IPS-18a (cell line): ENCODE measurements at regions not wholly inside any gene's neighbourhood (a gene's known extent, or its start where the extent isn't known, plus 50 kb on each side); places are given as distances from the start of the nearest gene placed in this dataset.
"Not testable (repeated sequence)": the region's sequence is repeated elsewhere in the genome, so short reads cannot be mapped to it uniquely, and the experiment has no call there.

ENCODE experiments used
- H3K27ac ChIP-seq: one replicate; pipeline ENCODE4 v1.5.1; 2013; ENCODE audit warnings: low read length
- H3K27me3 ChIP-seq: one replicate; pipeline ENCODE4 v1.6.1; 2013; ENCODE audit warnings: mild to moderate bottlenecking, low read length; ENCODE audit not compliant: control insufficient read depth, insufficient read depth
- H3K36me3 ChIP-seq: one replicate; pipeline ENCODE4 v1.6.1; 2013; ENCODE audit warnings: low read depth, low read length; ENCODE audit not compliant: control insufficient read depth
- H3K4me1 ChIP-seq: one replicate; pipeline ENCODE4 v1.6.1; 2013; ENCODE audit warnings: low read depth, low read length; ENCODE audit not compliant: control insufficient read depth
- H3K4me3 ChIP-seq: one replicate; pipeline ENCODE4 v1.5.1; 2013; ENCODE audit warnings: low read length
- H3K9ac ChIP-seq: one replicate; pipeline ENCODE4 v1.6.1; 2013; ENCODE audit warnings: mild to moderate bottlenecking, low read length, moderate library complexity
- H3K9me3 ChIP-seq: one replicate; pipeline ENCODE4 v1.6.1; 2013; ENCODE audit warnings: low read depth, low read length; ENCODE audit not compliant: control insufficient read depth

DNA sequence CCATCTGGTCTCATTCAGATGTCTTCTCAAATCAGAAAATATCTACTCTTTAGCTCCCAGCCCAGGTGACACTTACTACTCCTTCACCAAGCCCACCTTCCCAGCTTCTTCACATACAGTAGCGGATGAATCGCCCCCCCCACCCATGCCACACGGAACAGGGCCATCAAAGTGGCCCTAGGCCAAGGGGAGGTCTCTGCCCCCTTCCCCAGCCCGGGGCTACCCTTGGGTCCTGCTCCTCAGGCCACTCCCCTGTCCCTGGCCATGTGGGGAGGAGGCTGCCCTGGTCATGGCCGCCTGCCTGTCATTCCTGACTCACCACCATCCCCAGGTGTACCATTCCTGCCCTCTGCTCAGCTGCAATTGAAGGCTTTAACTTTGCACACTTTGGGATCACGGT is 142.8 kb downstream of the NECTIN1 start:
- Histone ChIP-seq H3K4me1 (peaks cover 27% of the 10 kb centered on the region), H3K9me3 (peaks cover 5% of the 10 kb centered on the region), H3K27me3 (peaks cover 23% of the 10 kb centered on the region), H3K36me3 (no peaks in the 10 kb centered on the region), H3K9ac (no peak overlapping the region), H3K27ac (no peak overlapping the region), H3K4me3 (no peak overlapping the region)

DNA sequence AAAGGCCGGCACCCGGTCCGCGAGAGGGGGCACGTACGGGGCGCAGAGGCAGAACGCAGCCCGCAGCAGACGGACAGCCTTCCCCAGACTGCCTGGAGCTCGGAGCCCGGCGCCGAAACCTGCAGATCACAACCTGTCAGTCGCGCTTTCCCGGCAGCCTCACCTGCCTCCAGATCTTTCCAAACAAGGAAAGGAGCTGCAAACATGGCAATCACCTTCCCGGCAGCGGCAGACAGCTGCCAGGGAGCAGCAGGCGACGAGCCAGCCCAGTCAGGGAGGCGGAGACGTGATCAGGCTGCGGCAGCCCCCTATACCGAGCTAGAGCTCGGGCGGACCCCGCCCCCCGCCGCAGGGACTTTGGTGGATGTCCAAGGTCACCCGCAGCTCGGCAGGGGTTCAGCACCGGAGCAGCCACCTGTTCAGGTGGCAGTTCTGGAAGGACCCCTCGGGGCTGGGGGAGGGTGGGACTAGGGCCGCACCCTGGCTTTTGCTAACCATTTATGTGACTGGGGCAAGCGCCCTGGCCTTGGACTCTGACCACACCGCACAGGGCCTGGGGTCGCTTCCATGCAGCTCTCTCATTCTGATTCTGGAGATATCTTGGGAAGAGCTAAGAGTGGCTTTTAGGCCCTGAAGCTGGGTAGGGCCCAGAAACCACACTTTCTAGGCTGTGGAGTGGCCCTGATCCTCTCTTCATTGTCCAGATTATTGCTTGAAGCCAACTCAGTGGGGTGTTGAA is 143.8 kb downstream of the NECTIN1 start:
- H3K27ac ChIP-seq, result no peak overlapping the region
- peak overlapping the region; percentile 81 for H3K9ac ChIP-seq
- peak overlapping the region; percentile 72 for H3K4me3 ChIP-seq
- no peaks in the 10 kb centered on the region for H3K36me3 ChIP-seq
- peaks cover 17% of the 10 kb centered on the region for H3K4me1 ChIP-seq
- H3K9me3 ChIP-seq, result peaks cover 5% of the 10 kb centered on the region
- H3K27me3 ChIP-seq, result peaks cover 23% of the 10 kb centered on the region

DNA sequence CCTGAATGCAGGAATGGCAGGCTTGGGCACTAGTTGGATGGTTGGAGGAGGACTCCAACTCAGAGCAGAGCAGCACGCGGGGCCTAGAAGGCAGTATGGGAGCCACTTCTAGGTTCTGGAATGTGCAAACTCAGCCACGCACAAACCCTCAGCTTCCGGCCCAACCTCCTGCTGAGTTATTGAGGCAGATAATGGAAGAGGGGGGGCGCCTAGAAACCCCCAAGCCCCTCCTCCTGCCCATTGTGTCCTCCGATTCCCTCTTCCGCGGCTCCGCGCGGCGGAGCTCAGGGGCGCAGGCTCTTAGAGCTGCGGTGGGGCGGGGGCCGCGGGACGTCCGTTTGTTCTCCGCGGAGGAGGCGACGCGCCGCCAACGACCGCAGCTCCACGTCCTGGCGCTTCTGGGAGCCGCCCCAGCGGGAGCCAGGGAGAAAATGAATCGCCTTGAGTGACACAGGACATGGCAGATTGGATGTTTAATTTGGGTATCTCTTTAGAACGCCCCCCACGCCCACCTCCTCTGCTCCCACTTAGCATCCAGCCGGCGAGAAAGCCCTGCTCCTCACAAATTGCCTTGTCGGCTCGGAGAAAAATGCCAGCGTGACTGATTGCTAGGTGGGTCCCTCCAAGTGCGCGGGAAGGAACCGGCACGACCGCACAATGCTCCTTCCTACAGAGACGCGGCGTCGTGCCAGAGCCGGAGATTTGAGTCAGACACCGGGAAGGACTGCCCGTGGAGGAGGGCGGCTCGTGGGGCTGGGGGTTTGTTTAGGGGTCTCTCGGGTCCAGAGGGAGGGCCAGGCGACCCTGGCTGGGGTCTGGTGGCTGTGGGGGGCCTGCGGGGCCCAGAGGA is 144.6 kb downstream of the NECTIN1 start:
- peaks cover 11% of the 10 kb centered on the region for H3K4me1 ChIP-seq
- peak overlapping the region; percentile 81 for H3K9ac ChIP-seq
- peak overlapping the region; percentile 72 for H3K4me3 ChIP-seq
- no peaks in the 10 kb centered on the region for H3K36me3 ChIP-seq
- H3K9me3 ChIP-seq, result peaks cover 5% of the 10 kb centered on the region
- H3K27me3 ChIP-seq, result peaks cover 23% of the 10 kb centered on the region
- H3K27ac ChIP-seq, result no peak overlapping the region

DNA sequence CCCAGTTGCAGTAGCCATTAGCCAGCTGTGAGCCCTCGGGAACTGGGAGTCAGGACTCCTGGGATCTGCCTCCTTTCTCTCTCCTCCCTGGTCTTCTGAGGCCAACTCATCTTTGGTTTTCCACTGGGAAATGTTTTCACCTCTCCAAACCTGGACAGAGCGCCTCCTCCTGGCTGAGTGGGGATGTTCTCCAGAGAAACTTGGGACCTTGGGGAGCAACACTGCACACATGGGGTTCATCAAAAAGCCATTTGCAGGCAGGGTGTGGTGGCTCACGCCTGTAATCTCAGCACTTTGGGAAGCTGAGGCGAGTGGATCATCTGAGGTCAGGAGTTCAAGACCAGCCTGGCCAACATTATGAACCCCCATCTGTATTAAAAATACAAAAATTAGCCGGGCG is 145.4 kb downstream of the NECTIN1 start:
- Histone ChIP-seq H3K27ac (no peak overlapping the region), H3K4me1 (peaks cover 11% of the 10 kb centered on the region), H3K9me3 (peaks cover 5% of the 10 kb centered on the region), H3K9ac (no peak overlapping the region), H3K36me3 (no peaks in the 10 kb centered on the region), H3K27me3 (peaks cover 23% of the 10 kb centered on the region), H3K4me3 (peak overlapping the region; percentile 72)

DNA sequence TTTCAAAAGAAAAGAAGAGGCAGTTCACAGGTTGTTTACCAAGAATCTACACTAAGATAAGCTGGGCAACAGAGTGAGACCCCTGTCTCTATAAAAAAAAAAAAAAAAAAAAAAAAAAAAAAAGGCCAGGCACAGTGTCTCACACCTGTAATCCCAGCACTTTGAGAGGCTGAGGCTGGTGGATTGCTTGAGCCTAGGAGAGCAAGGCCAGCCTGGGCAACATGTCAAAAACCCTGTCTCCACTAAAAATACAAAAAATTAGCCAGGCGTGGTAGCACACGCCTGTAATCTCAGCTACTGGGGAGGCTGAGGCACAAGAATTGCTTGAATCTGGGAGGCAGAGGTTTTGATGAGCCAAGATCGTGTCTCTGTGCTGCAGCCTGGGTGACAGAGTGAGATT is 147.6 kb downstream of the NECTIN1 start:
- H3K9ac ChIP-seq, H3K27ac ChIP-seq, H3K36me3 ChIP-seq, H3K9me3 ChIP-seq, H3K4me3 ChIP-seq: not testable (repeated sequence)
- peaks cover 11% of the 10 kb centered on the region for H3K4me1 ChIP-seq
- H3K27me3 ChIP-seq, result peaks cover 17% of the 10 kb centered on the region

DNA sequence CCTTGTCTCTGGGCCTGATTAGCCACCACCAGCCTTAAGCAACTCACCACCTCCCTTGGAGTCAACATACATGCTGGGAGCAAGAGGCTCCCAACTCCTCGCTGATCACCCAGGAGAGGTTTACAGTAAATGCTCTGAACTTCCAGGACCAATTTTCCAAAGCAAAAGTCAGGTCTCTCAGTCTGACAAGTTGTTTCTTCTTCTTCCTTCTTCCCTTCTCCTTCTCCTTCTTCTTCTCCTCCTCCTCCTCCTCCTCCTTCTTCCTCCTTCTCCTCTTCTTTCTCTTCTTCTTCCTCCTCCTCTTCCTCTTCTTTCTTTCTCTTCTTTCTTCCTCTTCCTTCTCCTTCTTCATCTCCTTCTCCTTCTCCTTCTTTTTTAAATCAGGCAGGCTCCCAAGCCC is 148.2 kb downstream of the NECTIN1 start:
- Histone ChIP-seq H3K4me3 (no peak overlapping the region), H3K4me1 (peaks cover 11% of the 10 kb centered on the region), H3K27ac (no peak overlapping the region), H3K36me3 (no peaks in the 10 kb centered on the region), H3K9ac (no peak overlapping the region), H3K27me3 (peaks cover 12% of the 10 kb centered on the region), H3K9me3 (peaks cover 5% of the 10 kb centered on the region)

DNA sequence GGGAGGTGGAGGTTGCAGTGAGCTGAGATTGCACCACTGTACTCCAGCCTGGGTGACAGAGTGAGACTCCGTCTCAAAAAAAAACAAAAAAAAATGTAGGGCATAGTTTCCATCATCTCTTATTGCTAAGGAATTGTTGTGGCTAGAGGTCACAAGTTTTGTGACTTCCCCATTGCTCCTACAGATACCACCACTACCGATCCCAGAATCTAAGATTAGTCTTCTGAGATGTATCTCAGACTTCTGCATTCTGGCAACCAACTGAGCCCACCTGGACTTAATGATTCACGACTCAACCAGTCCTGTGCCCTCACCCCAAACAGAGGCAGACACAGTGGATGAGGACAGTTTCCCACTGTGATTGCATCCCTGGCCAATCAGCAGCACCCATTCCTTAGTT is 148.9 kb downstream of the NECTIN1 start:
- H3K9me3 ChIP-seq, result peaks cover 5% of the 10 kb centered on the region
- H3K4me3 ChIP-seq, result no peak overlapping the region
- H3K36me3 ChIP-seq, result no peaks in the 10 kb centered on the region
- H3K4me1 ChIP-seq, result peaks cover 4% of the 10 kb centered on the region
- H3K27me3 ChIP-seq, result peaks cover 5% of the 10 kb centered on the region
- H3K9ac ChIP-seq, result no peak overlapping the region
- no peak overlapping the region for H3K27ac ChIP-seq

DNA sequence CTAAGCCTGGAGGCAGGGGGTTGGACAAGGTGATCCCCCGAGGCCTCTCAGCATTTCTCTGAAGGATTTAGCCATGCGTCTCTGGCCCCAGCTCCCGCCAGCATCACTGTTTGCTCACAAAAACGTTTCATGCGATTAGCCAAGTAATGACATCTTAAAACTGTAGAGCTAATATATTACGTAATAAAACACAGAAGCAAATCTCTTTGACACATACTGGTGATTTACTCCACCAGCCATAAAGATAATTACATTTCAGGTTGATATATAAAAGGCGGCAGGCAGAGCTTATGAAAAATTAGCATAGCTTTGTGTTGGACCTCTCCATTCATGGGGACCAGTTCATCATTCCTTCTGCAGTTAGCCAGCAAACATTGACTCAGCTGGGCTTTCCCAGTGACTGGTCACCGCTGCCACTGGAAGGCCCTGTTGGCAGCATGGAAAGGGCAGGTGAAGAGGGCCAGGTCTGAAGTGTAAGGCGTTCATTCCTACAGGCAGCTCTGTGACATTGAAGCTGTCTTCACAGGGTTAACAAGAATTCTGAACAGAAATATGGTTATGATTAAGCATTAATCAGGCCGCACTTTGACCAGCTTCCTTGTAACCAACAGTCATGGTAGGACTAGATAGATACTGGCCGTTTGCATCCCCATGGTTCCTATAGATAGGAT is 150.3 kb downstream of the NECTIN1 start:
- H3K36me3 ChIP-seq, result no peaks in the 10 kb centered on the region
- no peak overlapping the region for H3K27ac ChIP-seq
- no peak overlapping the region for H3K4me3 ChIP-seq
- no peaks in the 10 kb centered on the region for H3K4me1 ChIP-seq
- no peak overlapping the region for H3K9ac ChIP-seq
- no peaks in the 10 kb centered on the region for H3K27me3 ChIP-seq
- peaks cover 5% of the 10 kb centered on the region for H3K9me3 ChIP-seq

DNA sequence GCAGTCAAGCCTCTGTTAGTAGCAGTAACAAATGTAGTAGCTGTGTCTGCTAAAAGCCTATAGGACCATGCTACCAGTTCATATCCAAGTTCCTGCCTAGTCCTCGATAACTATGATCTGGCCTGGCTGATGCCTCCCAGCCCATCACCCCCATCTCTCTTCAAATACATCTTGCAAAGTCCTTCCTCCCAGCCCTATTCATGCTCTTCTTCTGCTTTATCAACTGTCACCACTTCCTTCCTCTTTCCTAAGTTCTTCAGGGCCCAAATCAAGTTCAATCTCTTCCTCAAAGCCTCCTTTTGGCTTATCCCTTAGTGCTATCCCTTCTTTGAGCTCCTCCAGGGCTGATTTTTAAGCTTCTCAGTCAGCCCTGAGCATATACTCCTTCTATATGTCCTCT is 150.9 kb upstream of the THY1 start:
- no peaks in the 10 kb centered on the region for H3K4me1 ChIP-seq
- H3K27ac ChIP-seq, result no peak overlapping the region
- H3K9me3 ChIP-seq, result no peaks in the 10 kb centered on the region
- H3K4me3 ChIP-seq, result no peak overlapping the region
- no peaks in the 10 kb centered on the region for H3K36me3 ChIP-seq
- no peaks in the 10 kb centered on the region for H3K27me3 ChIP-seq
- no peak overlapping the region for H3K9ac ChIP-seq

DNA sequence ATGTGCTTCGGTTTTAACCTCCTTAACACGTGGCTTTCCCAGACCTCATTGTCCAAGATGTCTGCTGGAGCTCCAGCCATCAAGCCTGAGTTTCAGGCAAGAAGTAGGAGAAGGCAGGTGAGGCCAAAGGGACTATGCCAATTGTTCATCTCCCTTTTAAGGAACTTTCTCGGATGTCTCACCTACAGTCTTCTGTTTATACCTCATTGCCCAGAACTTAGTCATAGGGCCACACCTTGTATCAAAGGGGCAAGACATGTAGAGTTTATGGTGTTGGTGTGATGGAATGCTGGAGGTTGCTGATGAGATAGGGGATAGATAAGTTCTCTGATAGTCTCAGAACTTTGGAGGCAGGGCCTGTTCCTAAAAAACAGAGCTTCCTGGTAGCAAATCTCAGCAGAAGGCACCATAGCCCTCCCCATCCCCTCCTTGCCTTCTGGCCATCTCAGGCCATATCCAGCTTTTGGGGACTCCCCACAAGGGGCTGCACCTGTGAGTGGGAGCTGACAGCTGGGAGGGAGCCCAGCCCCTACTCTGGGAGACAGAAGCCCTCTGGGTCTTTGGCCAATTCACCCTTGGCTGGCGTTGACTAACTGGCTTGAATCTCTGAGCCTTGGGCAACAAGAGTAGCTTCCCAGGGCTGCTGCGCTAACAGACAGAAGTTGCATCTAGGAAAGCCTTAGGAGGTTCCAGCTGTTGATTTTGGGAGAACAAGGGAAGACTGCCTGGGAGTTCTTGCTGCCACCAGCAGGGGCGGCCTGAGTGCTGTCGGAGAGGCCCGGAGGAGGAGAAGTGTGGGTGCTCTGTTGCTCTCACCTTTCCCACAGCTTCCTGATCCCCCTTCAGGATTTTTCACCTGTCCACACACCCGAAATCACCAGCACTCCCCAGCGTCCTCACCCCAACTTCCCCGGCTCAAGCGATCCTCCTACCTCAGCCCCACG is 149.8 kb upstream of the THY1 start:
- Histone ChIP-seq H3K9me3 (no peaks in the 10 kb centered on the region), H3K4me1 (peaks cover 10% of the 10 kb centered on the region), H3K9ac (no peak overlapping the region), H3K36me3 (no peaks in the 10 kb centered on the region), H3K27me3 (no peaks in the 10 kb centered on the region), H3K4me3 (no peak overlapping the region), H3K27ac (no peak overlapping the region)

DNA sequence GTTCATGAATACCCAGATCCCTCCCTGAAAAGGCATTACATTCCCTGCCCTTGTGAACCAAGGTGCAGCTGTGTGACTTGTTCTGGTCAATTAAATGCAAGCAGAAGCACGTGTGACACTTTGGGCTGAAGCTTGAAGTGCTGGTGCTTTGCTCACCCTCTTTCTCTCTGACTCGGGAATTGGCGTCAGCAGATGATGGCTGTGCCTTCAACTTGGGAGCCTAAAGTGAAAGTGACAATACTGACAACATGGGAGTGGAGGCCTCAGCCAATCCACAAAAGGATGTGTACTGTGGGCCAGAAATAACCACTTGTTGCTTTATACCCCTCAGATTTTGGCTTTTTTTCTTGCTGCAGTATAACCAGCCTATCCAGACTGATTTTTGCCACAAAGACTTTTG is 148.3 kb upstream of the THY1 start:
- Histone ChIP-seq H3K36me3 (no peaks in the 10 kb centered on the region), H3K4me1 (peaks cover 11% of the 10 kb centered on the region), H3K27ac (no peak overlapping the region), H3K4me3 (no peak overlapping the region), H3K9me3 (no peaks in the 10 kb centered on the region), H3K27me3 (no peaks in the 10 kb centered on the region), H3K9ac (no peak overlapping the region)
